HG03460 (cell line): ENCODE measurements at regions not wholly inside any gene's neighbourhood (a gene's known extent, or its start where the extent isn't known, plus 50 kb on each side); places are given as distances from the start of the nearest gene placed in this dataset.
"Not testable (repeated sequence)": the region's sequence is repeated elsewhere in the genome, so short reads cannot be mapped to it uniquely, and the experiment has no call there.

Source experiments
- ATAC-seq: cut with Tn5 transposase; IDR thresholded peaks from one replicate; pipeline ENCODE4 v1.9.1; 2021; ENCODE audit not compliant: unreplicated experiment

DNA sequence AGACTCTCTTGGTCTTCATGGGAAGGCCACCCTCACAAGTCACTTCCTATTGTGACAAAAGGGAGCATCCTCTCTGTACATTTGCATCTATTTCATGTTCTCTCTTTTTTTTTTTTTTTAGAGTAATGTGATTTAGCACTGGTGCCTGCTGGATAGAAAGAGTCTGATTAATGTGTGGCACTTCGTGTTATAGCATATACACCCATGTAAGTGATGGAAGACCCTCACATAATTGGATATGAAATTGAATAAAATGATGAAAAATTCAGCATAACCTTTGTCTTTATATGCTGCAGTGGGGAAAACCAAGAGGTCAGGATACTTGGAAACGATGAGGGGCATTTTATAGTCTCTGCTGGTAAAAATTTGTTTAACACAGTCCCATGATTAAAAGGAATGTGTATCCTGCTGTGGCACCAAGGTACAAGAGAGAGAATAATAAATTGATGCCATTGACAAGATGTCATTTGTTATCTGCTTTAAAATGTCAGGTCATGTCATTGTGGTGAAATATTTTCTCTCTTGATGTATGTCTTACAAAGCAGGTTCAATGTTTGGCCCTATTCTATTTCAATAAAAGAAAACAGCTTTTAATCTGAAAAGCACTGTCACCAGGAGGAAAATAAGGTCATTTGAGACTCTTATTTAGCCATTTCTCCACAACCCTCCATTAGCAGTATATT, 1115.4 kb downstream of the STPG2 start:
- no peak for ATAC-seq

DNA sequence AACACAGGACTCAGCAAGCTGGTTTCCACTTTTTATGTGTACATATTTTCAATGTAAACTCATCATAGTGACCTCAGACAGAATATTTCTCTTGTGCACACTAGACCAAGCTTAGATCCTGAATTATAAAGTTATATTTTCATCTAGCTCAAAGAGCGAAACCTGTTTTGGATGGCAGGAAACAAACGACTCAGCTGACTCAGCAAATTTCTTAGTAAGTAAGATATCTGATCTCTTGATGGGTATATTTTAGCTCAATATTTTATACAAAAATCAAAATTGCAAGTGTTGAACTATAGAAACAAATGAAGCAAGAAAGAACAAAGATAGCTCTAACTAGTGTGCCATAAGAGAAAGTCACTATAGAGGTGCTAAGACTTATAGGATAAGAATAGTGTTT, 1114.5 kb downstream of the STPG2 start:
- no peak for ATAC-seq

DNA sequence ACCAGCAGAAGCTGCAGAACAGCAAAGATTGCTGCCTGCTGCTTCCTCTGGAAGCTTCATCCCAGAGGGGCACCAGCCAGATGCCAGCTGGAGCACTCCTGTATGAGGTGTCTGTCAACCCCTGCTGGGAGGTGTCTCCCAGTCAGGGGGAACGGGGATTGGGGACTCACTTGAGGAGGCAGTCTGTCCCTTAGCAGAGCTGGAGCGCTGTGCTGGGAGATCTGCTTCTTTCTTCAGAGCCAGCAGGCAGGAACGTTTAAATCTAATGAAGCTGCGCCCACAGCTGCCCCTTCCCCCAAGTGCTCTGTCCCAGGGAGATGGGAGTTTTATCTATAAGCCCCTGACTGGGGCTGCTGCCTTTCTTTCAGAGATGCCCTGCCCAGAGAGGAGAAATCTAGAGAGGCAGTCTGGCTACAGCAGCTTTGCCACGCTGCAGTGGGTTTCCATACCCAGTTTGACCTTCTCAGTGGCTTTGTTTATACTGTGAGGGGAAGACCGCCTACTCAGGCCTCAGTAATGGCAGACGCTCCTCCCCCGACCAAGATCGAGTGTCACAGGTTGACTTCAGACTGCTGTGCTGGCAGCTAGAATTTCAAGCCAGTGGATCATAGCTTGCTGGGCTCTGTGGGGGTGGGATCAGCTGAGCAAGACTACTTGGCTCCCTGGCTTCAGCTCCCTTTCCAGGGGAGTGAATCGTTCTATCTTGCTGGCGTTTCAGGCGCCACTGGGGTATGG, 1105.7 kb downstream of the STPG2 start:
- not testable (repeated sequence) for ATAC-seq

DNA sequence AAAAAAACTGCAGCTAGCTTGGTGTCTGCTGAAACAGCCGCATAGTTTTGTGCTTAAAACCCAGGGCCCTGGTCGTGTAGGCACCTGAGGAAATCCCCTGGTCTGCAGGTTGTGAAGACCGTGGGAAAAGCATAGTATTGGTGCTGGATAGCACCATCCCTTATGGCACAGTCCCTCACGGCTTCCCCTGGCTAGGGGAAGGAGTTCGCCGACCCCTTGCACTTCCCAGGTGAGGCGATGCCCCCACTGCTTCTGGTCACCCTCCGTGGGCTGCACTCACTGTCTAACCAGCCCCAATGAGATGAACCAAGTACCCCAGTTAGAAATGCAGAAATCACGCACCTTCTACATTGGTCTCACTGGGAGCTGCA, 1105.1 kb downstream of the STPG2 start:
- no peak for ATAC-seq

DNA sequence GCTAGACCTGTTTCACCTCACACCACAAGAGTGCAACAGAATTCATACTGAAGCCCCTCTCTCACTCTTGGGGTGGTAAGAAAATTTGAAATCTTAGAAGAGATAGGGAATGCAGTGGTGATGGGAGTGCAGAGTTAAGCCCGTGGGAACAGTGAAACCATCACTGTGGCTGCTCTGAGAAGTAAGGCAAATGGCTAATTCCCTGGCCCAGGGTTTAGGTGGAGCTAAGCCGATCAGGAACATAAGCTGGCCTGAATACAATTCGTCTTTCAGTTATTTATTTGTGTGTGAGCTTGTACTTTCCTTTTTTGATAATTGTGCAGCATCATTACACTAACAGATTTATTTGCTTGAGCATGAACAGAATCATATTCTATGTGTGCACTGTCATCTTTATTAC, 1070.6 kb downstream of the STPG2 start:
- no peak for ATAC-seq

DNA sequence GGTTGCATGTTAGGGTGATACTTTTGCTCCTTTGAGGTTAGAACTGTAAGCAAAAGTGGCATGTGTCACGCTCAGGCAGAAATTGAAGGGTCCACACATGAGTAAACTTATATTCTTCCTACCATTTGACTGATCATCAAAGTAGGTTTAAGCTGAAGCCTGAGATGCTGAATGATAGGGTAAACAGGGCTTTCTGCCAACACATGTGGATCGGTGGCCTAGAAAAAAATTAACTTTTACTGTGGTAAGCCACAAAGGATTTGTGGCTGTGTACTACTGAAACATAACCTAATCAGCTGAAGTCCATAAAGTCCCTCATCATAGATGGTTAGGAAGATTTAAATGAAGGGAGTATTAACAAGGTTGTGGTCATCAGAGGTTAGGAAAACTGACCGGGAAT, 1070.1 kb downstream of the STPG2 start:
- ATAC-seq: no peak

DNA sequence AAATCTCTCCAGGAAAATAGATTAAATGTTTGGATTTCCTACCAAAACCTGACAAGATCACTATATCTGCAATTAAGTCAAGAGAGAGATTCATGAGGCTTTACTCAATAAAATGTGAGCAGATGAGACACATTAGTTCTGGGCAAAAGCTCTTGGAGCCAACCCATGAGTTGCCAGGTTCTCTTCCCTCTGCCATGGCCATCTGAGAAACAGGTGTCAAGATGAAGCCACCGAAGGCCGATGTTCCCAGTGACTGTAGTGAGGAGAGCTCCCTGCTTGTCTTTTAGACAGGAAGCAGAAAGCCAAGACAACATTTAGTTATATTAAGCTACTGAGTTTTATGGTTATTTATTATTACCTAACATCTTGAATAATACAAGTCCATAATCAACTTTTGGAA, 1068.7 kb downstream of the STPG2 start:
- no peak for ATAC-seq

DNA sequence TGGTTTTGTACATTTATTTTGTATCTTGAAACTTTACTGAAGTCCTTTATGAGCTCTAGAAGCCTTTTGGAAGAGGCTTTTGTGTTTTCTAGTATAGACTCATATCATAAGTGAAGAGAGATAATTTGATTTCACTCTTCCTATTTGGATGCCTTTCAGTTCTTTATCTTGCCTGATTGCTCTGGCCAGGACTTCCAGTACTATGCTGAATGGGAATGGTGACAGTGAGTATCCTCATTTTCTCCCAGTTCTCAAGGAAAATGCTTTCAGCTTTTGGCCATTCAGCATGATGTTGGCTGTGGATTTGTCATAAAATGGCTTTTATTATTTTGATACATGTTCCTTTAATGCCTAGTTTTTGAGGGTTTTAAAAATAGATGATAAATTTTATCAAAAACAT, 1061.3 kb downstream of the STPG2 start:
- ATAC-seq: no peak

DNA sequence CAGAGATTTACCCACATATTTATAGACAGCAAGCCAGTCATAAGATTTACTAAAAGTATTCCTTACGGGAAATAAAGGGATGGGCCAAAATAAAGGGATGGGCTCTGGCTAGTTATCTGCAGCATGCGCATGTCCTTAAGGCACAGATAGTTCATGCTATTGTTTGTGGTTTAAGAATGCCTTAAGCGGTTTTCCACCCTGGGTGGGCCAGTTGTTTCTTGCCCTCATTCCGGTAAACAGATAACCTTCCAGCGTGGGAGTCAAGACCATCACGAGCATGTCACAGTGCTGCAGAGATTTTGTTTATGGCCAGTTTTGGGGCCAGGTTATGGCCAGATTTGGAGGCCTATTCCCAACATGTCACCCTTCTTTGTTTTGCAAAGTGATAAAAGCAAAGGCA, 1046.2 kb downstream of the STPG2 start:
- not testable (repeated sequence) for ATAC-seq

DNA sequence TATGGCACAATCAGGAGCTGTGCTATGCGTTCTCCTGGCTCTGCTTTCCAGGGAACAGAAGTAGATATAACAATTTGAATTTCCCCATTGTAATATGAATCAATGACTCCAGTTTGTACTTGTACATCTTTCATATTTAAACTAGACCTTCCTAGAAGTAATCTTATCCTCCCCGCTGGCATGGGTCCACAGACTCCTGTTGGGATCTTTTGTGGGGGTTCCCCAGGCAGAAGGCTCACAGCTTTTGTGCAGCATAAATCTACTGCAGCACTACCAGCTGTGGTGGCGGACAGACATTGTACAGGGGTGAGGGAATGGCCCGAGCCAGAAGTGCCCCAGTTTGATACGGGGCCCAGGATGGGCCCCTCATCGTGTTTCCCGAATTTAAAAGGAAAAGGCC, 1042.1 kb downstream of the STPG2 start:
- not testable (repeated sequence) for ATAC-seq

DNA sequence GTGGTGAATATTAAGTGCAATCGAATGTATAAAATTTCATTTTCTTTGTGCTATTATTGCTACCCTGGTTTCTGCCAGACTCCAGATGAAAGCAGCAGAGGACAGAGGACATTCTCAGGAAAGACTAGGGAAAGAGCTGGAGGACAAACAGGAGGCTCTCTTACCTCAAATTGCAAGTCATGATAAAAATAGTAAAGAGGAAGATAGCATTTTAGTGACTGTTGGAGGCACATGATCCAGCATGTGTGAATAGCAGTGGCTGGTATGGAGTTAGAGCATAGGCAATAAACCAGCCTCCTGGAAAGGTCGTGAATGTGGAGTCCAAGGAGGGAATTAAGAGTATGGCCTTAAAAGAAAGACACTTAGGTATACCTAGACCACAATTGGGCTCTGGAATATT, 1040.0 kb downstream of the STPG2 start:
- no peak for ATAC-seq

DNA sequence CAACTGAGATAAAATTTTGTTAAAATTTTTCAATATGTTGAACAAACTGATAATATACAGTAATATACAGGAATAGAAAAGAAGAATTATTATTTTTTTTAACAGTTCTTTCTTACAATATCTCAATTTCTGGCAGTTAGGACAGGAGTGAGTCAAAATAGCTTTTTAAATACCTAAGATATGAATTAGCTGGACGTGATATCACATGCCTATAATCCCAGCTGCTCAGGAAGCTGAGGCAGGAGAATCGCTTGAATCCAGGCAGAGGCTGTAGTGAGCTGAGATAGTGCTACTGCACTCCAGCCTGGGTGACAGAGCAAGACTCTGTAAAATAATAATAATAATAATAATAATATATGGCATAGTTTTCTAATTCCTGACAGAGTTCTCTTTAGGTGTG, 1039.3 kb downstream of the STPG2 start:
- no peak for ATAC-seq

DNA sequence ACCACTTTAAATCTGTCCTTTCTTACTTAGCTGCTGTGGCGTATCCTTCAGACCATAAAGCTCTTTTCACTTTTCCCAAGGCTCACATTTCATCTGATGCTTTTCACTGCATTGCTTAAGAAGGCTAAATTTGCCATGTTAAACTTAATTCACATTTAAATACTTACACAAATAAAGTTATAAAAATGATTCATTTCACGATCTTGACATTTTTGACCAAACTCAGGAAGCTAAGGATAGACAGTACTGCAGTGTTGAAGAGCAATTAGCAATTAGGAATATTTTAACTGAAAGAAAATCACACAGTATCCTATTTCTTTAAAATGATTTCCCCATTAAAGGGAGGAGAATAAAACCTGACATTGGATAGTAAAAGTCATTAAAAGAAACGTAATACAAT, 1038.6 kb downstream of the STPG2 start:
- ATAC-seq: no peak

DNA sequence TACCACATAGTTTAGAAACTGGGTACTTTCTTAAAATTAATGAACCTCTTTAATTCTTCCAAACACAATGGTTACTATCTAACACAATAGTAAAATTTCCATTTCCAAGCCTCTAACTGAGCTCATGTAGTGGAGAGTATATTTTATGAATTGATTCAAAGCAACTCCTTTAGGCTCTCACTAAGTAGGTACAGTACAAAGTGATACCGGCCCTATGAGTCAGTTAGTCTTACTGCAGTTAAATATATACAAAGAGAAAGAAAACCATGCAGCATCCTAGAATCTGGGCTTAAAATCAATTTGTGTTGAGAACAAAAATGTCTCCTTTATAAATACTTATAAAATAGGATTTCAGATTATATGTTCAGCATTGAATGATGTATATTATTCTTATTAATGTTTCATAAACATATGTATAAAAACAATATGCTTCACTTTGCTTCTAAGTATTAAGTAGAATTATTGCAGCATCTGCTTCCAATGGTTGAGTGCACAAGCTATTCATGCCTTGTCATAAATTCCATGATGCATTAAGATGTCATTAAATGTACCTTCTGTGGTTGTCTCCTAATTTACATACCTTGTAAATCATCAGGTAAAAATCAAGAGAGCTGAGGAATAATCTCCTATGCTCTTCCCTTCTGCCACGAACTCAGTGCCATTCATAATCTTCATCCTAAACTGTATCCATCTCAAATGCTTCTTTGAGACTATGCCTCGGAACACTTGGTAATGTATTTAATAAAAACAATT, 1037.8 kb downstream of the STPG2 start:
- ATAC-seq: no peak

DNA sequence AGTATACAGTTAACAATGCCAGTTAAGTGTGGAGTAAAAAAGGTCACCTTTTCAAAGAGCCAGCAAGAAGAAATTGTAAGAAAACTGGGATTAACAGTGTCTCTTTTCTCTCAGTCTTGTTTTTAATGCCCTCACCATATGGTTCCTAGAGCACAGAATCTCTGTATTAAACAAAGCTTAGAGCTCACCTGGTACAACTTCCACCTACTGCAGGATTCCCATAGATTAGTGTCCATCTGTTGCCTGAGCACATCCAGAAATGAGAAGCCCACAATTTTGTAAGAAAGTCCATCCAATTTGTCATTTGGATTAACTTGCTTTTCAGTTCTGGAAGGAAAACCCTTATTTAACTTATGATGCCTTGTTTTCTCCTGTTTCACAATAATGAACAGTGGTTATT, 1037.1 kb downstream of the STPG2 start:
- ATAC-seq: no peak

DNA sequence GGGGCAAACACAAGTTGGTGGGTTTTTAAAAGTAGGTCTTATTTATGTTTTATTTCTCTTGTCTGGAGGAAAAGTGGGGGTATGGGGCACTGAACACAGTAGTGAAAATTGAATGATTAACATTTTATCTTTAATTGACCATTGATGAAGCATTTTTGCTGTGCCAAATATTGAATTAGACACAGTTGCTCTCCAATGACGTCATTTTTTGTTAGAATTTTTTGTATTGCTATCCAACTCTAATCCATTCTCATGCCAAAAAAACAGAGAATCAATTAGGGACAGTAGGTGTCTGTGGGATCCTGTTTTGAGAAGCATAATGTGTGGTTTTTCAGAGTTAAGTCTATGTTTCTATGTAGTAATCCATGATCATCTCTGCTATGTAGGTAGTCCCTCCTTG, 1032.8 kb downstream of the STPG2 start:
- ATAC-seq: no peak

DNA sequence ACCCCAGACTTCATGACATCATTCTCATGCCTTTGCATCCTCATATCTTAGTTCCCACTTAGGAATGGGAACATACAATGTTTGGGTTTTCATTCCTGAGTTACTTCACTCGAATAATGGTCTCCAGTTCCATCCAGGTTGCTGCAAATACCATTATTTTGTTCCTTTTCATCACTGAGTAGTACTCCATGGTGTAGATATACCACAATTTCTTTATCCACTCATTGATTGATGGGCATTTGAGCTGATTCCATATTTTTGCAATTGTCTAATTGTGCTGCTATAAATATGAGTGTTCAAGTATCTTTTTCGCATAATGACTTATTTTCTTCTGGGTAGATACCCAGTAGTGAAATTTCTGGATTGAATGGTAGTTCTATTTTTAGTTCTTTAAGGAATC, 1026.8 kb downstream of the STPG2 start:
- ATAC-seq: no peak

DNA sequence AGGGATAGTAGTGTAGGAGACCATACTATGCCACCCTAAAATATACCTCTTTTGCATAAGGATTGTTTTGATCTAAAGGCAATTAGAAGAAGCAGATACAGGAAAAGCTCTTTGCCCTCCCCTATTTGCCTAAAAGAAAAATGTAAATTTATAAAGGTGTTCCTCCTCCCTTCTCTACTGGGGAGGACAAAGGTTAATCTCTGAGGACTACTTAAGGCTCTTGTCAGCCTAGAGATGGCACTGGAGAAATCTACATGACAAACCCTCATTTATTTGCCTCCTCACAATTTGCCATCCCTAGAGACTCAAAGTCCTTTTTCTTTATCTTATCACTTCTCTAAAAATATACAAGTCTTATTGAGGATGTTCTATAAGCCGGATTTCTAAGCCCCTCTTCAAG, 1021.8 kb downstream of the STPG2 start:
- ATAC-seq: no peak

DNA sequence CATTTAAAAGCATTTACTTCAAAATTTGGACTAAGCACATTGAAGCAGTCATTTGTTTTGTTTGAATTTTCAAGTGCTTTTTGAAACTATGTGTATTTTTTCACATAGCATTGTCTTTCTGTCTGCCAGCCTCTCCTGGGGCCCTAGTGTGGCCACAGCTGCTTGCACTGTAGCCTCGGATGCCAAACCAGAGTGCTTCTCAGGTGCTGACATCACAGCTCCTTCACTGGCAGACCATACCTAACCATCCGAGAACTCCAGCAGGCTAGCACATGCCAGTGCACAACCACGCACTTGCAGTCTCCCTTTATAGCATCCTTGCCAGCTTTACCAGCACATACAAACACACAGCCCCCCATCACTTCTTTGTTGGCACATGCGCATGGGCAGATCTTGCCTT, 1019.7 kb downstream of the STPG2 start:
- no peak for ATAC-seq

DNA sequence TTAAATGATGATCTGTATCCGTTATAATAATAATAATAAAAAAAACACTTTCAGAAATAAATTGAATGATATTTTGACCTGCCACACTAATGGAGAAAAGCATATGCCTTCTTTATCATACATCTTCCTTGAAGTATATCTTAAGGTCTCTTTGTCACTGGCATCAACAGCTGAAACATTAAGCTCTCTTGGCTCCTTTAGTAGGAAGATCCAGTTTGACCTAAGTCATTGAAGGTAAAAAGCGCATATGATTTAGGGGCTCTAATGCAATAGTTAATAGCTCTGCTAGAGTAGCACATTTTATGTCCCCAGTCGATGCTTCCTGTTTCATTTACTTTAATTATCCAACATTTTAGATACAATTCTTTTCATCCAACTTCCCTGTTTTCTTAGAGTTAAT, 1010.8 kb downstream of the STPG2 start:
- ATAC-seq: no peak

DNA sequence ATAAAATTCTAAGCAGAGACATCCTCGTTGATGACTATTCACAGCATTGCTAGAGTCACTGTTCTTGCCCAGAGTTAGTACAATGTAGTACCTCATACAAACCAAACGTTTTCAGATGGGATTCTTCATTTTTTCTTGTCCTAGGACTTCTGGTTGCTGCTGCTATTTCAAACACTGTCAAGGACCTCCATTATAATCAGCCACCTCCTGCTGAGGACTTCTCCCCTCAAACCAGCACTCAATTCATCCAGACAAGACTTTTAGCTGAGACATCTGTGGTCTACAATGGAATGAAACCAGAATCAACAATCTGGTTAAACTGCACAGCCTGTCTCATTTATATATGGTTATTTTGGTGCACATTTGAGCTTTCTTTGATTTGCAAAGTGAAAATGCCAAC, 1008.8 kb downstream of the STPG2 start:
- ATAC-seq: no peak

DNA sequence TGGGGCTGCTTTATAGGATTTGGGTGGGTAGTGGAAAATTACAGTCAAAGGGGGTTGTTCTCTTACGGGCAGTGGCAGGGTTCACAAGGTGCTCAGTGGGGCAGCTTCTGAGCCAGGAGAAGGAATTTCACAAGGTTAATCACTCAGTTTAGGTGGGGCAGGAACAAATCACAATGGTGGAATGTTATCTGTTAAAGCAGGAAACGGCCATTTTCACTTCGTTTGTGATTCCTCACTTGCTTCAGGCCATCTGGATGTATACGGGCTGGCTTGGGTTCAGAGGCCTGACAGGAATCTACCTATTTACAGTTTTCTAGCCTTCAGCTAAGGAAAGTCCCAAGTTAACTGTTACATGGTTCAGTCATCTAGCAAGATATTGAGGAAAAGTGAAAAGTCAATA, 1003.5 kb downstream of the STPG2 start:
- ATAC-seq: no peak
